GM23338 (cell line): ENCODE measurements at regions not wholly inside any gene's neighbourhood (a gene's known extent, or its start where the extent isn't known, plus 50 kb on each side); places are given as distances from the start of the nearest gene placed in this dataset.

ENCODE experiments used
- ATAC-seq: fragments of 200-7000 bp; cut with Tn5 transposase; 3 replicates; pipeline ENCODE4 v1.9.1; 2020
- DNase-seq: peaks from one replicate; pipeline ENCODE4 v3.0.0-alpha.2; 2015; ENCODE audit warnings: low spot score
- H2AFZ ChIP-seq: fragments of 200-600 bp; sonication (generic); 2 replicates; pipeline ENCODE4 v1.8.0; 2016; ENCODE audit warnings: antibody characterized with exemption, mild to moderate bottlenecking, moderate library complexity
- H3F3A ChIP-seq: fragments of 200-600 bp; sonication (generic); replicated peaks from 2 replicates; pipeline ENCODE4 v1.8.0; 2017; ENCODE audit warnings: antibody characterized with exemption, mixed run types, low read depth
- H3K27ac ChIP-seq: fragments of 200-600 bp; sonication (generic); 2 replicates; pipeline ENCODE4 v1.6.1; 2016; ENCODE audit warnings: low read depth
- H3K27me3 ChIP-seq: fragments of 200-600 bp; sonication (generic); 2 replicates; pipeline ENCODE4 v1.8.0; 2016; ENCODE audit warnings: mild to moderate bottlenecking, mixed run types, moderate library complexity; ENCODE audit not compliant: insufficient read depth
- H3K36me3 ChIP-seq: fragments of 200-600 bp; sonication (generic); 2 replicates; pipeline ENCODE4 v1.8.0; 2016; ENCODE audit warnings: mild to moderate bottlenecking; ENCODE audit not compliant: insufficient read depth
- H3K4me1 ChIP-seq: fragments of 200-600 bp; sonication (generic); 2 replicates; pipeline ENCODE4 v1.8.0; 2016; ENCODE audit warnings: mild to moderate bottlenecking, moderate library complexity; ENCODE audit not compliant: insufficient read depth
- H3K4me2 ChIP-seq: fragments of 200-600 bp; sonication (generic); 2 replicates; pipeline ENCODE4 v1.7.1; 2017; ENCODE audit warnings: mixed run types
- H3K4me3 ChIP-seq: fragments of 200-600 bp; sonication (generic); 2 replicates; pipeline ENCODE4 v1.6.1; 2016; ENCODE audit warnings: mixed run types
- H3K79me2 ChIP-seq: fragments of 200-600 bp; sonication (generic); replicated peaks from 2 replicates; pipeline ENCODE4 v1.8.0; 2017; ENCODE audit warnings: mild to moderate bottlenecking; ENCODE audit not compliant: insufficient read depth
- H3K9me2 ChIP-seq: fragments of 200-600 bp; sonication (generic); 2 replicates; pipeline ENCODE4 v1.8.0; 2017; ENCODE audit not compliant: insufficient read depth
- H4K20me1 ChIP-seq: fragments of 200-600 bp; sonication (generic); replicated peaks from 2 replicates; pipeline ENCODE4 v1.8.0; 2017; ENCODE audit warnings: mild to moderate bottlenecking; ENCODE audit not compliant: insufficient read depth
- H3K27ac Mint-ChIP-seq: 2 replicates; pipeline ENCODE4 v1.8.0; 2020; ENCODE audit warnings: inconsistent platforms, mild to moderate bottlenecking, moderate library complexity, mixed read lengths
- H3K27me3 Mint-ChIP-seq: 3 replicates; pipeline ENCODE4 v1.8.0; 2022; ENCODE audit warnings: low read depth, mild to moderate bottlenecking, moderate library complexity, mixed read lengths, inconsistent platforms; ENCODE audit not compliant: insufficient read depth, poor library complexity
- H3K36me3 Mint-ChIP-seq: 3 replicates; pipeline ENCODE4 v1.8.0; 2021; ENCODE audit warnings: low read depth, mild to moderate bottlenecking, inconsistent platforms, moderate library complexity, mixed read lengths
- H3K4me1 Mint-ChIP-seq: 3 replicates; pipeline ENCODE4 v1.8.0; 2020; ENCODE audit warnings: mild to moderate bottlenecking, inconsistent platforms, mixed read lengths
- H3K4me3 Mint-ChIP-seq: 3 replicates; pipeline ENCODE4 v1.8.0; 2021; ENCODE audit warnings: moderate library complexity, mild to moderate bottlenecking, inconsistent platforms, mixed read lengths
- H3K9me3 Mint-ChIP-seq: 3 replicates; pipeline ENCODE4 v1.8.0; 2020; ENCODE audit warnings: moderate library complexity, mild to moderate bottlenecking, inconsistent platforms, mixed read lengths
- CREB1 ChIP-seq: fragments of 250-450 bp; sonication (Bioruptor Pico); IDR thresholded peaks from 2 replicates; pipeline ENCODE4 v1.5.0; 2020; ENCODE audit warnings: low read depth, mild to moderate bottlenecking, moderate library complexity
- CTCF ChIP-seq, 2 experiments: fragments of 200-600 bp in 1 of 2; sonication (generic) in 1 of 2; conservative IDR thresholded peaks; 2 replicates each; pipeline versions ENCODE4 v1.5.1 to v1.6.1; 2016 to 2017; ENCODE audit warnings: antibody characterized with exemption in 2 of 2, low read depth in 2 of 2, mild to moderate bottlenecking in 2 of 2, moderate library complexity in 1 of 2
- ETS1 ChIP-seq: IDR thresholded peaks from 2 replicates; pipeline ENCODE4 v1.6.1; 2016; ENCODE audit warnings: antibody characterized with exemption
- EZH2 ChIP-seq: fragments of 200-600 bp; sonication (generic); IDR thresholded peaks from one replicate; pipeline ENCODE4 v1.8.0; 2017; ENCODE audit warnings: antibody characterized with exemption, mild to moderate bottlenecking, low read depth; ENCODE audit not compliant: unreplicated experiment
- EZH2phosphoT487 ChIP-seq: fragments of 200-600 bp; sonication (generic); IDR thresholded peaks from one replicate; pipeline ENCODE4 v1.8.1; 2018; ENCODE audit warnings: antibody characterized with exemption; ENCODE audit not compliant: unreplicated experiment
- JUNB ChIP-seq: IDR thresholded peaks from one replicate; pipeline ENCODE4 v1.6.1; 2016; ENCODE audit warnings: antibody characterized with exemption; ENCODE audit not compliant: unreplicated experiment
- NANOG ChIP-seq: IDR thresholded peaks from 2 replicates; pipeline ENCODE4 v1.6.1; 2016; ENCODE audit warnings: antibody characterized with exemption, borderline replicate concordance
- POLR2AphosphoS5 ChIP-seq: IDR thresholded peaks from 2 replicates; pipeline ENCODE4 v1.6.1; 2016; ENCODE audit warnings: antibody characterized with exemption, low read depth
- STAT1 ChIP-seq: IDR thresholded peaks from one replicate; pipeline ENCODE4 v1.6.1; 2016; ENCODE audit warnings: antibody characterized with exemption; ENCODE audit not compliant: unreplicated experiment
- ZNF331 ChIP-seq: fragments of 250-450 bp; sonication (Bioruptor Pico); IDR thresholded peaks from 2 replicates; pipeline ENCODE4 v1.5.0; 2020; ENCODE audit warnings: low read depth, mild to moderate bottlenecking, moderate library complexity
- ZNF462 ChIP-seq: fragments of 250-450 bp; sonication (Bioruptor Pico); IDR thresholded peaks from 2 replicates; pipeline ENCODE4 v1.5.0; 2020; ENCODE audit warnings: mild to moderate bottlenecking, moderate library complexity

GRCh38 chr7:15005672-15006071 lies 103.1 kb upstream of the DGKB start (continued):
- TF ChIP-seq ZNF462 (CRISPR knock-in tag) (no peak), EZH2phosphoT487 (no peak), STAT1 (no peak), POLR2AphosphoS5 (no peak)

GRCh38 chr7:15000157-15000556 lies 97.6 kb upstream of the DGKB start:
- DNase-seq (no peak), ATAC-seq (no peak)
- H3K27me3 ChIP-seq = no peaks in the 10 kb centered on the region
- Mint-ChIP-seq H3K4me3 (no peak overlapping the region), H3K27me3 (peaks cover 2% of the 10 kb centered on the region), H3K4me1 (no peaks in the 10 kb centered on the region), H3K9me3 (no peaks in the 10 kb centered on the region), H3K27ac (no peak overlapping the region), H3K36me3 (no peaks in the 10 kb centered on the region)
- H2AFZ ChIP-seq = no peak overlapping the region
- H3K4me1 ChIP-seq = no peaks in the 10 kb centered on the region
- H3K4me3 ChIP-seq = no peak overlapping the region
- no peaks in the 10 kb centered on the region for H3K79me2 ChIP-seq
- H3K27ac ChIP-seq = no peak overlapping the region
- H3K4me2 ChIP-seq = no peak overlapping the region
- no peaks in the 10 kb centered on the region for H3F3A ChIP-seq
- H3K36me3 ChIP-seq = no peaks in the 10 kb centered on the region
- no peaks in the 10 kb centered on the region for H4K20me1 ChIP-seq
- H3K9me2 ChIP-seq = peaks cover 8% of the 10 kb centered on the region
- TF ChIP-seq ETS1 = no peak
- no peak for TF ChIP-seq EZH2phosphoT487
- no peak for TF ChIP-seq EZH2
- no peak for TF ChIP-seq CREB1 (CRISPR knock-in tag)
- no peak for TF ChIP-seq STAT1
- TF ChIP-seq NANOG = no peak
- TF ChIP-seq JUNB = no peak
- no peak for TF ChIP-seq ZNF331
- no peak for TF ChIP-seq POLR2AphosphoS5
- TF ChIP-seq CTCF (conservative IDR thresholded peaks at IDR 0.05; ENCODE audit: low read depth in 2 of 2) = no peak
